HG03025 (cell line): ENCODE measurements at regions not wholly inside any gene's neighbourhood (a gene's known extent, or its start where the extent isn't known, plus 50 kb on each side); places are given as distances from the start of the nearest gene placed in this dataset.

Experiments
- ATAC-seq: cut with Tn5 transposase; IDR thresholded peaks from one replicate; pipeline ENCODE4 v1.9.1; 2021; ENCODE audit warnings: mild to moderate bottlenecking, moderate library complexity; ENCODE audit not compliant: unreplicated experiment, low FRiP score

- ATAC-seq: no peak
These were observed 64.4 kb upstream of the VCX3A start for GRCh38 chrX:6599230-6599860.
